ENCODE measurements at regions not wholly inside any gene's neighbourhood (a gene's known extent, or its start where the extent isn't known, plus 50 kb on each side); places are given as distances from the start of the nearest gene placed in this dataset.

- no peak for TF ChIP-seq TAF1 (IDR thresholded peaks at IDR 0.05; ENCODE audit: borderline replicate concordance, insufficient read depth, low read length)
- TF ChIP-seq POLR2AphosphoS5 (IDR thresholded peaks at IDR 0.05; ENCODE audit: low read depth, low read length) = no peak
These were observed 745.0 kb downstream of the PRELID2 start for GRCh38 chr5:145090115-145090514.
